ENCODE measurements at regions not wholly inside any gene's neighbourhood (a gene's known extent, or its start where the extent isn't known, plus 50 kb on each side); places are given as distances from the start of the nearest gene placed in this dataset.

DNA sequence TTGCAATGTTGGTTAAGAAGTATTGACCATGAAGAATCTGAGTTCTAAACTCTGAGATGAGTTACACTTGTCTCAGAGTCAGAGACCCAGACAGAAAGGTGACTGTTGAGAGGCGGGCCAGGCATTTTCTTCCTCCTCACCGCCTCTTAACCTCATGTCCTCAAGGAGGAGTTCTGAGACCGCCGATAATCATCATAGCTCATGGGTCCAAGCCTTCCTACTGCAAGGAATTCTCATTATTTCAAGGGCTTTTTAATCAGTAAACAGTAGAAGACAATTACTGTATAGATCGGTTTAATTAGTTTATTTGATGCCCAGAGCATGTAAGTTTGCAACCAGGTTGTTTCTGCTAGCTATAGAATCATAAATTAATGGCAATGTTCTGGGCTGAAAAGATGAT is 382.4 kb upstream of the MMS22L start:
- TF ChIP-seq, protein P1, sequence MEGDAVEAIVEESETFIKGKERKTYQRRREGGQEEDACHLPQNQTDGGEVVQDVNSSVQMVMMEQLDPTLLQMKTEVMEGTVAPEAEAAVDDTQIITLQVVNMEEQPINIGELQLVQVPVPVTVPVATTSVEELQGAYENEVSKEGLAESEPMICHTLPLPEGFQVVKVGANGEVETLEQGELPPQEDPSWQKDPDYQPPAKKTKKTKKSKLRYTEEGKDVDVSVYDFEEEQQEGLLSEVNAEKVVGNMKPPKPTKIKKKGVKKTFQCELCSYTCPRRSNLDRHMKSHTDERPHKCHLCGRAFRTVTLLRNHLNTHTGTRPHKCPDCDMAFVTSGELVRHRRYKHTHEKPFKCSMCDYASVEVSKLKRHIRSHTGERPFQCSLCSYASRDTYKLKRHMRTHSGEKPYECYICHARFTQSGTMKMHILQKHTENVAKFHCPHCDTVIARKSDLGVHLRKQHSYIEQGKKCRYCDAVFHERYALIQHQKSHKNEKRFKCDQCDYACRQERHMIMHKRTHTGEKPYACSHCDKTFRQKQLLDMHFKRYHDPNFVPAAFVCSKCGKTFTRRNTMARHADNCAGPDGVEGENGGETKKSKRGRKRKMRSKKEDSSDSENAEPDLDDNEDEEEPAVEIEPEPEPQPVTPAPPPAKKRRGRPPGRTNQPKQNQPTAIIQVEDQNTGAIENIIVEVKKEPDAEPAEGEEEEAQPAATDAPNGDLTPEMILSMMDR (IDR thresholded peaks at IDR 0.05), result no peak
- TF ChIP-seq EZH2 (IDR thresholded peaks at IDR 0.05; ENCODE audit: borderline replicate concordance, insufficient read depth, low read depth, low read length, poor library complexity, severe bottlenecking), result no peak

All from B cell (primary cell).